Brain pericyte (primary cell): ENCODE measurements at regions not wholly inside any gene's neighbourhood (a gene's known extent, or its start where the extent isn't known, plus 50 kb on each side); places are given as distances from the start of the nearest gene placed in this dataset.
A peak's percentile ranks its signal among the peaks of the same experiment; 100 is the strongest.

Experiments used
- DNase-seq: peaks from one replicate; pipeline ENCODE4 v3.0.0-alpha.2; 2012; ENCODE audit warnings: low read depth, low spot score

DNA sequence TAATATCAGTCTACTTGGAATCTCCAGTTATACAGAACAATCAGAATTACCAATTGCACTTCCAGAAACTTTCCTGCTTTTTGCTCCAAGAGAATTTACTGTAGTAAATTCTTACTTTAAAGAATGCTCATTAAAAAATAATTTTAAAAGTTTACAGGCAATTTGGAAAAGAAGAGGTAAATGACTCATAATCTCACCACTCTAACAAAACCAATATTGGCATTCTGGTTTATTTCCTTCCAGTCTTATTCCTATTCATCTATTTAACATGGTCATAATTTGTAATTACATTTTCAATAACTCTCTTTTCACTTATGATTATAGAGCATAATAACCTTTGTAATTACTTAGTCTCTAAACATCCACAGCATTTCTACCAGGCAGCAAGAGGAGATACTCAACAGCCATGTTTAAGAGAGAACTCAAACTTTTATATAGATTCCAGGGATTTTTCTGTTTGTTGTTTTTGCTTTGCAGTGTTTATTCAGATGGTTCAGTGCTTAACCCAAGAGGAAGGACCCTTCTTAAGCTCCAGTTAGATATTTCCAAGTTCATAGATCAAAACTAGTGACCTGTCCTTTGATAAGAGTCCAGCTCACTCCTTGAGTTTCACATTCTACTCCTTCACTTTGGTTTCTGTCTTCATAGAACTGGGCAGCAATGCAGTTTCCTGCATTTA lies 464.7 kb downstream of the TXNL1 start:
- DNase-seq, result no peak

- DNase-seq, result no peak
Observed at GRCh38 chr18:56172527-56172926, 465.9 kb downstream of the TXNL1 start.

DNA sequence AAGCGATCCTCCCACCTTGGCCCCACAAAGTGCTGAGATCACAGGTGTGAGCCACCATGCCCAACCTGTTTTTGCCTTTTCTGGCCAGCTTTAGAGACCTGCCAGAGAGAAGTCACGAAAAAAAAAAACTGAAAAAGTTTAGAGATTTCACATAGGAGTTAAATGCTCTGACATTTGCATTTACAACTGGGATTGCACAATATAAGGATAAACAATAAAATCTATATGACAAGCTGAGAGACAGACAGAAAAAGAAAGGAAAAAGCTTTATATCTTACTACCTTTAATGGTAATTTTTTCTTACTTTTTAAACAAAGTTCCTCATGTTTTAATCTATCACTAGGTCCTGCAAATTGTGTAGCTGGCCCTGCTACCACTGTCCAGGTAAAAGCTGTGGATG lies 466.5 kb downstream of the TXNL1 start:
- no peak for DNase-seq

- peak; percentile 27 for DNase-seq
Observed at GRCh38 chr18:56168049-56168781, 470.2 kb downstream of the TXNL1 start.

DNA sequence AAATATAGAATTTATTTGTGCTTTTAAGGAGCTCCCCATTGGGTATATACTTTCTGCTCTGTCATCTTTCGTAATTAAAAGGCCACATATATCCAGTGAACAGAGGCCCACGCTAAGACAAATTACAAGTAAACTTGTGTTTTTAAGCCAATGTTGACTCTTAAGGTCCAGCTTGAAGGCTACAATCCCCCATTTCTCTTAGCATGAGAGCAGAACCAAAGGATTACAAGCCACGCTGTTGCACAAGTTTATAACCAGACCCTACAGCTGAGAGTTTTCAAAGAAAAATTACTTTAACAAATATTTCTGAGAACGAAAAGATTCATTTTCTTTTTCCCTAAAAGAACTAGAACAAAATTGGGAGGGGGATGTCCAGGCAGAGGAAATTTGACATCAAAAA lies 471.0 kb downstream of the TXNL1 start:
- DNase-seq, result peak; percentile 5

GRCh38 chr18:56166914-56167313 lies 471.5 kb downstream of the TXNL1 start:
- no peak for DNase-seq

GRCh38 chr18:56165601-56166355 lies 472.6 kb downstream of the TXNL1 start:
- no peak for DNase-seq

DNA sequence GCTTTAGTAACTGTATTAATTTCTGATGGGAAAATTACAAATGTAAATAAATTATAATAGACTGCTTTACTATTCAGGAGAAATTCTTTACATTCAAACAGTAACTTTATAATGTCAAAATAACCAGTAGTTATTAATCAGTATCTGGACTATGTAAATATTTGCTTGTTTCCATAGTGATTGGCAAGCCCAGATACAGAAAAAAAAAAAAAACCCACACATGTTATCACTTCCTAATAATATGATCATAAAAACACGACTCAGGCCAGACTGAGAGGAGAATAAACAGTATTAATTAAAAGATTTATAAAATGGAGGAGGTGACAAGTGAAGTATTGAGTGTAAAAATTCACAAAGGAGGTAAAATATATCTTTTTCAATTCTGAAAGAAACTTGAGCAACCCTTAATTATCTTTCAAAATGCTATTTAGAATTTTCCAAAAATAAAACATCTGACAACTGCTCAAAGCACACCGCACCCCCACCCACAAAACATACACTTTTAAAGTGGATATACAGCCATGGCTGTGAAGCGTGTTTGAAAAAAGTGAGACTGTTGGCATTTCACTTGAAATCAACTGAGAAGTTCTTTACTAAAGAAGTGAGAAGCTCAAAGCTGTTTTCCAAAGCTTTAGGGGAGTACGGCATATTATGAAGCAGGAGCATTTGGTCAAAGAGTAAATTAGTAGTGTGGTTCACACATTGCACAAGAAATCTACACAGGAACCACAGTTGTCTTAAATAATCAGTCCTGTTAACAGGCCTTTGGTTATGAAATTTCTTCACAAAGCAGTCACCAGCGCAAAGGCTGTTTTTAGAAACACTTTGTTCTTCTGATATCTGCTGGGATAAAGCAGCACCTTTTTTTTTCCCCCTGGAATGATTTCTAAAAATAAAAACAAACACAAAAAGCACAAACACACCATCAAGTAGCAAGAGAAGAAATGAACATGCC lies 475.8 kb downstream of the TXNL1 start:
- no peak for DNase-seq

DNA sequence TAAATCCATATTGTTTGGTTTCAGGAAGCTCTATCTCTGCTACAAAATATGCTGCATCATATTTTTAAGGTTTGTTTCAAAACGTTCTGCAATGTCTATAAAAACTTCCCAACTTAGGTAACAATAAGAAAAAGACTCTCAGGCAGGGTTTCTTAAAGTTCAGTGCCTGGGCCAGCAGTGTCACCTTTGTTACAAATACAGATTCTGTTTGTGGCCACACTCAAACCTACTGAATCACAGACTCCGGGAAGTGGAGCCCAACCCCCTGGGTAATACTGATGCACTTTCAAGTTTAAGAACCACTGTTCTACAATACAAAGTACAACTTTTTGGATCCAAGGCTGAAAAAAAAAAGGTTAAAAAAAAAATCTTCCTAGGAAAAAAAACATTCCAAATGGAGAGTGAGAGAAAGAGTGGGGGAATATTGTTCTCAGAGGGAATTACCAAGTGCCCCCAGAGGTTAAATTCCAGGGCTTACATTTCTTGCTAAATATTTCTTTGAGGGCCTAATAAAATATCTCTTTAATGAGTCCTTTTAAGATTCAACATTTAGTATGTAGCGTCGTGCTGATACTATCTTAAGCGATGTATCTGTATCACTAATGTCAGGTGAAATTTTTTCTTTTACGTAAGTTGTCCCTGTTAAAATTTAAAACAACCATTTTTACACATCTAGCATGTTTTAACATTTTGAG lies 476.7 kb downstream of the TXNL1 start:
- no peak for DNase-seq

GRCh38 chr18:56158676-56159075 lies 479.7 kb downstream of the TXNL1 start:
- DNase-seq, result no peak

GRCh38 chr18:56157541-56157940 lies 480.9 kb downstream of the TXNL1 start:
- DNase-seq, result no peak

GRCh38 chr18:56152551-56153310 lies 485.7 kb downstream of the TXNL1 start:
- no peak for DNase-seq

DNA sequence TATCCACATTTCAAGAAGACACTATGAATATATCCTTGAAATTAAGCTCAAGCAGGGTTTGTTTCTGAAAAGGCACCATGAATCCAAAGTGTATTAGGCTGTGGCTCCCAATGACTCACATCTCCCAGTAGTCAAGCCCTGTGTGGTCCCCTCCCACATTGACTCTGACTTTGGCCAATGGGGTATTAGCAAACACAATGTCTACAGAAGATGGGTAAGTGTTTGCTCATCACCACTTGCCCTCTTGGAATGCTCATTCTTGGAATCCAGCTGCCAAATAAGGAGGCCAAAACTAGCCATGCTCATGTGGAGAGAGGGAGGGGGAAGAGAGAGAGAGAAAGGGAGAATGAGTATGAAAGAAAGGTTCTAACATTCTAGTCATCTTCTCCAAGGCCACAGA lies 490.0 kb downstream of the TXNL1 start:
- no peak for DNase-seq

DNA sequence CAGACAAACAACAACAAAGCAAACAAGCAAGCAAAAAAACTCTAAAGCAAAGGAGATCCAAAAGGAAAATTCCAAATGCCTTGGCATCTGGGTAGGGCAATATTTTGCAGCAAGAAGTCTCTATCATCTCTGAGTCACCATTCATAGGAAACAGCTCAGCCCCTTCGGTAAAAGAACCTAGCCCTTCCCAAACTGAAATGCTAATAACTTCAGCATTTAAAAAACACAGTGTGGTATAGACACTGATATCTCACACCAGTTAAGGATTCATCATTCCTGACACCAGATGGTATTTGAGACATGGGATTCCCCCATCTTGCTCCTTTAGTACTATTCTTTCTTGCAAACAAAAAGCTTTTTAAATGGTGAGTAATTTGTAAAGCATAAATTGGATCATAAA lies 491.8 kb downstream of the TXNL1 start:
- DNase-seq, result no peak

DNA sequence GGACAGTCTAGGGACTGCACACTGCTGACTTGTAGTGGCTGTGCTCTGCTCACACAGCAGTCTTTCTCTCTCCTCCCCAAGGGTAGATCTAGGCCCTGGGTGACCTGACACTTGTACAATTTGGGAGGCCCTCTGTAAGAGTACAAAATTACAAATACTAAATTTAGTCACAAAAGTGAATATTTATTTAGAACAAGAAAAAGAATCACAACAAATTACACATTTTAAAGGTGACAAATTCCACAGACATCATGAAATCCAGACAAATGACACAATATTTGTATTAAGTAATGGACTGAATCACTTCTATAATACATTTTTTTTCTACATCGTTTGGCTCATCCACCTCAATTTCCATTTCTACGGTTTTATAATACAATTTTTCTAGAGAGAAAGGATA lies 496.4 kb downstream of the TXNL1 start:
- DNase-seq, result no peak

DNA sequence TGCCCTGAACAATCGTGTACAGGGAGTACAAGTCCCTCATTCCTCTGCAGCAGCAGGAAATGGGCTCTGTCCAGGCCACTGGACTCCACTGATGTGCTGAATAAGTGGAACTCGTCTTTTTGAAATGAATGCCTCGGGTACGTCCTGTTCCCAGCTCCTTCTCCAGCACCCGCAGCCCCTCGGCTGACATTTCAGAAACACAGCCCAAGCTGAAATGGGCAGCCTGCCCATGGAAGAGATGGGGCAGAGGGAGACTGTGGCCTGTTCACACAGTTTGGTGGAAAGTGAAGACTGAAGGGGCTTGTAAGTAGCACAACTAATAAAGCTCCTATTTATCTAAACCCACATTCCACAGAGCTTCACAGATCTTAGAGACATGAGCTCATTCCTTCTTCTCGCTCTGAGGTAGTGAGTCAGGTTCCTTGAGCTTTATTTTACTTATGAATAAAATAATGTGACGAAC lies 498.6 kb downstream of the TXNL1 start:
- no peak for DNase-seq

- DNase-seq, result no peak
Observed at GRCh38 chr18:56139372-56139771, 499.0 kb downstream of the TXNL1 start.

DNA sequence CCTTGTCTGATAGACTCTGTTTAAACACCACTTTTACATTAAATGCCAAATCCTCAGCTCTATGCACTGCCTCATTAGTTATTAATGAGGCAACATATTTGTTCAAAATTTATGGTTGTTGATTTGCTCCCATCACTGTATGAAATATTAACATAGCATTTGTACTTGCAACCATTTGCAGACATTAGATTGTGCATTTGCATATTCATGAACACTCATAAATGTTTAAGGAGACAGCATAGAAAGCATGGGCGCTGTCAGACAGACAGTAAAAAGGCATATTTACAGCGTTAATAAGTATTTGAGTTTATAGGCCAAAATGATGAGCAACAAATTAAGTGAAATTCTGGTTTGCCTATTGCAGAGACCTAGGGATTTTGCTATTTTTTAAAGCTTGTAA lies 502.3 kb downstream of the TXNL1 start:
- no peak for DNase-seq

GRCh38 chr18:56130481-56130880 lies 507.9 kb downstream of the TXNL1 start:
- no peak for DNase-seq

- DNase-seq, result no peak
Observed at GRCh38 chr18:56128153-56128791, 510.1 kb downstream of the TXNL1 start.
